Right renal pelvis (tissue), 4 donors: ENCODE measurements at regions not wholly inside any gene's neighbourhood (a gene's known extent, or its start where the extent isn't known, plus 50 kb on each side); places are given as distances from the start of the nearest gene placed in this dataset.
"Not testable (repeated sequence)": the region's sequence is repeated elsewhere in the genome, so short reads cannot be mapped to it uniquely, and the experiment has no call there.

Experiments used
- DNase-seq, 4 donors: peaks; one replicate each; pipeline ENCODE4 v3.0.0-alpha.2; 2013; ENCODE audit warnings: low read depth in 4 of 4, low spot score in 3 of 4, missing footprints in 1 of 4

- not testable (repeated sequence) for DNase-seq
Measured at GRCh38 chrX:150230952-150231351, 132.2 kb upstream of the MAMLD1 start.

DNA sequence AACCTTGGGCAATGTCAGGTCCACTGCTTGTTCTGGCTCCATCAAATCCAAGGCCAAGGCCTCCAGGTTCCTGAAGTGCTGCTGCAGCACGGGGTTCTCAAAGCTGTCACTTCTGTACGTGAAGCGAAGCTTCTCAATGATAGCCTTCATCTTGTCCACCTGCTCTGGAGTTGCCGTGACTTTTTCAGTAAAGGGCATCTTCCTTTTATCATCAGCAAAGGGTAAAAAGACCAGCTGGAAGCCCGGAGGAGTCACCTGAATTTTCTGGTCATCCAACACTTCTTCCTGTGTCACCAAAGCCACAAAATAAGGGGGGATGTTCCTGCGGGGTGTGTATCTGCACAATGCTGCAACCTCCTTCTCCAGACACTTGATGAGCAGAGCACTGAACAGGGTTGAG is 131.7 kb upstream of the MAMLD1 start:
- DNase-seq: not testable (repeated sequence)

DNA sequence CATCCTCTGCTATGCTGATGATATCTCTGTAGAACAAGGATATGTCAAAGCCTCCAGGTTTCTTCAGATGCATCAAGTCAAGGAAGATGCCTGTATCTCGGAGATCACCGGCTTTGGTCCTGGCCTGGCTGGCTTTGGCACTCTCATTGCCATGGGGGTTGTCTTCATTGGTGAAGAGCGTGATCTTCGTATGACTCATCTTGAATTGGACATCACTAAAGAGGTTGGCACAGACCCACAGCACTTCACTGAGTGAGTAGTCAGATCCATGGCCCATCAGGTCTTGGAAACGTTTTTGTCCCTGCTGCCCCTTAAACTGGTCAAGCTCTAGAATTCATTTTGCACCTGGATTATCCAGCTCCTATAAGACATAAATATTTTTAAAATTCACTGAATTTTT is 130.9 kb upstream of the MAMLD1 start:
- DNase-seq: not testable (repeated sequence)

GRCh38 chrX:150234126-150234525 is 129.0 kb upstream of the MAMLD1 start:
- DNase-seq: no peak

DNA sequence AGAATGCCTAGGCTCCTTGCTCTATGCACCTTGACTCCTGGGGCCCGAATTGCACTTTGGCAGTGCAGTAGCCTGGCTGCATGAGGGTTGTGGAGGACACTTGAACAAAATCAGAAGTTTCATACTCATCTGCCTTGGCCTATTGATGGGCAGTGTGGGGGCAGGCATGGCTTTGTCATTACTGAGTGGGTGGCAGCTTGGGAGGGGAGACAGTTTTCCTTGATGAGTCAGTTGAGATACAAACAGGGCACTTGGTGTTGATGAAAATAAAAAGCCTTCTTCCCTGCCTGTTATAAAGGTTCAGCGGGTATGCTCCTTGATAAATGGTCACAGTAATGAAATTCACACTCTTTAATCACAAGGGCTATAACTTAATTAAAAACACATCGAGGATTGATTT is 126.8 kb upstream of the MAMLD1 start:
- no peak for DNase-seq

DNA sequence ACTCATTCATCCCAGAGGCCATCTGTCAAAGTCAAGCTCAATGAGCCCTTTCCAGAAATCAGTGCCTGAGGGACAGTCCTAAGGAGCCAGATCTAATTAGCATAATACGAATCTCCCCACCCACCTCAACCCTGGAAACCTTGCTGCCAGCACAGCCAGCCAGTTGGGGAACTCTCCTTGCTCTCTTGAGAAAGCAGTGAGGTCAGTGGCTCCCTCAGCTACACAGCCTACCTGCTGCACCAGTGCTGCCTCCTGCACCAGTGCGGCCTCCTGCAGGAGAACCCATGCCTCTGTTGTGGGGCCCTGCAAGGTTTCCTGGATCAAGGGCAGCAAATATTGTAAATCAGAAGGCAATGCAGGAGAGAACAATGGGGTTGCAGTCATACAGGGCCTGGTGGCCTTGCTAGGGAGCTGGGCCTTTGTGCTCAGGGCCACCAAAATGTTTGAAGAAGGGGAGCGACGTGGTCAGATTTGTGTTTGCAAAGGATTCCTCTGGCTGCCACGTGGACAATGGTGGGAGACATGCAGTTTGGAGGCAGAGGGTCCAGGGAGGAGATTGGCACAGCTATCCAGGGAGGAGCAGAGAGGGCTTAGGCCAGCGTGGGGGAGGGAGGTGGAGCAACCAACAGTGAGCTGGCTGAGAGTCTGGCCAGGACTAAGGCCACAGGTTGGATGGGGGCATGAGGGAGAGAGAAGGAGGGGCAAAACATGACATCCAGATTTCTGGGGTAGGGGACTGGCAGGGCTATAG is 124.3 kb upstream of the MAMLD1 start:
- DNase-seq: no peak

GRCh38 chrX:150239946-150240642 is 123.0 kb upstream of the MAMLD1 start:
- DNase-seq: no peak

DNA sequence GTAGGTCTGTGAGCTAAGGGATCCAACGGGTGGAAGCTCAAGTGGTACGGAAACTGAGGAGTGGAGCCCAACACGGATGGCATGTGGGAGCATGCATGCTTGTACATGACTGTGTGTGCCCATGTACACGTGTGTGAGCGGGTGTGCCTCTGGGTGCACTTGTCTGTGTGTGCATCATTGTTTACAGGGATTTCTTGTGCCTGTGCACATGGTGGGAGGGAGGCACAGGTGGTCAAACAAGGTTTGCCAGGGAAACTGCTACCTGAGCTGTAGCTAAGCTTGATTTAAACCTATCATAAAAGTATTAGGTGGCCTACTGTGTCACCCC is 122.5 kb upstream of the MAMLD1 start:
- no peak for DNase-seq

DNA sequence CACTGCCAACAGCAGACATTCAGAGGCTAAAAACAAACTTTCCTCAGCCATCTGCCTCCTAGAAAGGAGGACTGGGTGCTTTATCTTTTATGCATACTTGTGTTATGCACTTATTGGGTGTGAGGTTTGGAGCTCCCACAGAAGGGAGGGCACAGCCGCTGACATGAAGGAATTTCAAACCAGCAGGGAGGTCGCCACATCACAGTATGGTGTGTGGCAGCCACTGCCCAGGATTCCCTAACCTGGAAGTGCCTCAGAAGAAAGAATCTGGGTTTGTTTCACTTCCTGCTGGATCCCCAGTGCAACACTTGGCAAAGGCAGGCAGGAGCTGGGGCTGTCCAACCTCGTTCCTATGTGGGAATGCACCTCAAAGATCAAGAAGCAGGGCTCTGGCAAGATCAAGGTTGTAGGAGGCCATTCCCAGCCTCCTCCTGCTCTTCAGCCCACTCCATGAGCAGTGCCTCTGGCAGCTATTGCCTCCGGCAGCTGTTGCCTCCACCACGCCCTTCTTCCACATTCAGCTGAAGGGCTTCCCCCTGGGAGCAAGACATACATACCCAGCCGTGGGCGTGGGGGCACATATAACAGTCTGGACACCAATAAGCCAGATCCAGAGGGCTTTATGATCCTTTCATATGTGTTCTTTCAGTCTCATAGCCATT is 109.0 kb upstream of the MAMLD1 start:
- DNase-seq: no peak

DNA sequence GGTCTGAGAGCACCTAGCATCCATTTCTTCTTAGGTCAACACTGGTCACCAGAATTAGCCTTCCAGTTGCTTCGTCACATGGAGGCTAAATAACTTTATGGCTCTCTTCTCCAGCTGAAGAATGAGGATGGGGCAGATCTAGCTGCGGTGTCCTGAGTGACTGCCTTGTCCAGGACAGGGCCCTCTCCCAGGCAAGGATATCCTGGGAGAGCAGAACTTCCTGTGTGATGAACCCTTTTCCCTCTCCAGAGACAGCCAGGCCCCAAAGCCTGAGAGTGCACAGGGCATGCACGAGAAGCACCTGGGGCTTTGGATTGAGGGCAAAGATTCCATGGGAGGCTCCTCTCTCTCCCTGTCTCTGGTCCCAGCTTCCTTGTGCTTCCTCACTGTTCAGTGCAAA is 108.2 kb upstream of the MAMLD1 start:
- no peak for DNase-seq

DNA sequence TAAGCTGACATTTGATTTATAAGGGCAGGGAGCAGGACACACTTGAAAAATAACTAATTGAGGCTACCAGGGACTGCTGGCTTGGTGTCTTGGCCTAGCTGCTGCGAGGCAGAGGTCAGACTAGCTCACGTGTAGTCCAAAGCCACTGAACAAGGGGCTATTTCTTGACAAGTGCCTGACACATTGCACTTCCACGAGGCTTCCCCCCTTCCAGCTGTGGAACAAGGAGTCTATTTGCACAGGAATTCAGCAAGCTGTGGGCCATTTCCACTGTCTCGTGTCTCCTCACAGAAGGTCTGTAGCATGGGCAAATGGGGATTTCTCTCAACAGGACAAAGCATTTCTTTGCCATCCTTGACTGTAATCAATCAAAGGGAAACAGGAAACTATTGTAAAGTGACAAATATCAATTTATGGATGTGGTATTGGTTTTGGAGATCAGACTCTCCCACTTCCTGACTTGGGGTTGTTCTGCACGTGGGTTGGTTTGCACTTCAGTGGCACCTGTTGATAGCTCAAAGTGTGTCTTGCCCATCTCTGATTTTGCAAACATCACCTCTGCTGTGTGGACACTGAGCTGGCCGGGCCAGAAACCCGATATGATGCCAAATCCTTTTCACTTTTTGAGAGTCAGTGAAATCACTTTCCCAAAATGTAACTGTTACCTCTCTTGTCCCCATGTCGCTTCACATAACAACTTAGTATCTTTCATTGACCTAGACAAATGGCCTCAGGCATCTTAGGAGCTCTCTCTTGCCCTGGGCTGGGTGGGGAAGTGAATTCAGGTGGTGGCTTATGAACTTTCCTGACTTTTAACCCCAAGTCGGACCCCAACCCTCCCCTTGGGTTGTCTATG is 107.4 kb upstream of the MAMLD1 start:
- DNase-seq: no peak

DNA sequence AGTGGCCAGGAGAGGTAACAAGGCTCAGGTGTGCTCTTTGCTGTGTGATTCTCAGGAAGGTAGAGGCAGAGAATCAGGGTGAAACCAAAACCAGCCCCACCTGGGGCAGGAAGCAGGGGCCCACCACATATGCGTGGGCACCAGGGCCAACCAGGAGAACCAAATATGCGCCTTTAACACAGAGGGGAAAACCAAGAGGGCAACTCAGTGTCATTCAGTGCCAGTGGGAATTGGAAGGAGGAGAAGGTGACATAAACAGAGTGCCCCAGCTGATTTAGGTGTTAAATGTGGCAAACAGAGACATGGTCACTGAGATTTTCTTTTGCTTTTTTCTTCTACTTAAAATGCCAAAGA is 106.8 kb upstream of the MAMLD1 start:
- DNase-seq: no peak

- DNase-seq: no peak
Measured at GRCh38 chrX:150257353-150258175, 105.6 kb upstream of the MAMLD1 start.

GRCh38 chrX:150258176-150258425 is 105.0 kb upstream of the MAMLD1 start:
- no peak for DNase-seq

GRCh38 chrX:150258463-150259430 is 104.4 kb upstream of the MAMLD1 start:
- no peak for DNase-seq

DNA sequence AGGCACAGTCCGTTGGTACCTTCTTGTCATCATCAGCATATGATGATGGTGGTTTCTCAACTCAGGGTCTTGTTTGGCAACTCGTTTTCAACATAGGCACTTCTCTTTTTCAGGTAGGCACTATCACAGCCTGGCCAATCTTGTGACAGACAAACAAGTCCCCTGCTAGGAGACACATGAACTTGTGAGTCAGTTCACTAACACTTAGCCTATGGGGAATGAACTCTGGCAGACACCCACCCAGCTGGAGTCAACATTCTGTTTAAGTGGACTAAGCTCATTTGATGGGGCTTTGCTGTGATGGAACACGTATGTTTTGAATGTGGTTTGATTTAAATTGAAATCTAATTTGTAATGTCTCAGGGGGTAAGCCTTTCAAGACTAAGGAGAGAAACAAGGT is 100.7 kb upstream of the MAMLD1 start:
- no peak for DNase-seq

DNA sequence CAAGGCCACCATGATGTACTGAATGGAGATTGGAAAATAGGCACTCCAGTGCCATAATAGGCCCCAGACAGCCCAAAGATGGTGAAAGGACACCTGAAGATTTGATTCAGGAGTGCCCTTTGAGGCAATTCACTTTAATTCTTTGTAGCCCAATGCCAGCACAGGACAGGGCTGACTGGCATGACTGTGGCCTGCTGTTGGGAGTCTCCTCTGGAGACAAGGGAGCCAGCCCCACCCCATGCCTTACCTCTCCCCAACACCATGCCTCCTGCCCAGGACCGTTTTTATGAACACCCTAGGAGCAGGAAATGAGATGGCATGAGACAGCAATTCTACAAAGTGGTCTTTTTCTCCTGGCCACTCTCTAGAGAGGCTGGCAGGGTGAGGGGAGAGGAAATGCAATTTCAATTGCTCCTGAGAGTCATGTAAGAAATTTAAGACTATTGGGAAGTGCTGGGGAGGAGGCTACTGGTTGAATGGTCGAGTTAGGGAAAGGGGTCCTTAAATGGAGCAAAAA is 94.2 kb upstream of the MAMLD1 start:
- DNase-seq: no peak

- DNase-seq: peak in 2 of 4 donors; percentile 8 to 22
Measured at GRCh38 chrX:150269605-150270254, 93.4 kb upstream of the MAMLD1 start.

GRCh38 chrX:150270622-150271021 is 92.5 kb upstream of the MAMLD1 start:
- DNase-seq: no peak
